Peyer's patch (tissue), 4 donors: ENCODE measurements at regions not wholly inside any gene's neighbourhood (a gene's known extent, or its start where the extent isn't known, plus 50 kb on each side); places are given as distances from the start of the nearest gene placed in this dataset.

Experiments
- DNase-seq, 3 donors: peaks; one replicate each; pipeline ENCODE4 v3.0.0-alpha.2; 2017 to 2019
- H3K27ac ChIP-seq, 4 donors: fragments of 200-600 bp; sonication (generic); one replicate each; pipeline ENCODE4 v1.5.1; 2016 to 2019
- H3K27me3 ChIP-seq, 2 donors: fragments of 200-600 bp; sonication (generic); one replicate each; pipeline ENCODE4 v1.5.1; 2019
- H3K36me3 ChIP-seq, 3 donors: fragments of 200-600 bp; sonication (generic); one replicate each; pipeline ENCODE4 v1.5.1; 2016 to 2019
- H3K4me1 ChIP-seq, 4 donors: fragments of 200-600 bp; sonication (generic); one replicate each; pipeline ENCODE4 v1.5.1; 2016 to 2019
- H3K4me3 ChIP-seq, 4 donors: fragments of 200-600 bp; sonication (generic); 1 replicate in 3 of 4; 2 replicates in 1 of 4; pipeline ENCODE4 v1.5.1; 2016 to 2019; ENCODE audit warnings: mild to moderate bottlenecking in 1 of 4
- H3K9me3 ChIP-seq, 4 donors: fragments of 200-600 bp; sonication (generic); one replicate each; pipeline ENCODE4 v1.5.1; 2016 to 2019; ENCODE audit warnings: mild to moderate bottlenecking in 1 of 4
- CTCF ChIP-seq, 6 experiments: fragments of 450-650 bp in 4 of 6; fragments of 200-600 bp in 2 of 6; sonication (generic) in 1 of 6; IDR thresholded peaks; one replicate each; pipeline ENCODE4 v1.5.1; 2017 to 2019; ENCODE audit warnings: antibody characterized with exemption in 6 of 6, mild to moderate bottlenecking in 3 of 6, moderate library complexity in 1 of 6
- POLR2A ChIP-seq, 2 donors: fragments of 450-650 bp; IDR thresholded peaks; one replicate each; pipeline ENCODE4 v1.5.1; 2017; ENCODE audit warnings: antibody characterized with exemption in 2 of 2, mild to moderate bottlenecking in 2 of 2, moderate library complexity in 2 of 2

GRCh38 chr17:77769215-77769614 lies 189.3 kb upstream of the TNRC6C start:
- Histone ChIP-seq H3K27me3 (no peaks in the 10 kb centered on the region), H3K4me3 (no peak overlapping the region), H3K9me3 (no peaks in the 10 kb centered on the region), H3K4me1 (no peaks in the 10 kb centered on the region), H3K36me3 (no peaks in the 10 kb centered on the region), H3K27ac (no peak overlapping the region)
- TF ChIP-seq CTCF (IDR thresholded peaks at IDR 0.05) (no peak), POLR2A (IDR thresholded peaks at IDR 0.05) (no peak)
- no peak for DNase-seq

GRCh38 chr17:77769762-77770161 lies 188.7 kb upstream of the TNRC6C start:
- H3K9me3 ChIP-seq, result no peaks in the 10 kb centered on the region
- no peaks in the 10 kb centered on the region for H3K27me3 ChIP-seq
- no peak overlapping the region for H3K27ac ChIP-seq
- H3K4me1 ChIP-seq, result no peaks in the 10 kb centered on the region
- no peaks in the 10 kb centered on the region for H3K36me3 ChIP-seq
- TF ChIP-seq CTCF (IDR thresholded peaks at IDR 0.05) (no peak), POLR2A (IDR thresholded peaks at IDR 0.05) (no peak)
- H3K4me3 ChIP-seq, result no peak overlapping the region
- DNase-seq, result no peak

GRCh38 chr17:77770331-77771105 lies 188.0 kb upstream of the TNRC6C start:
- H3K4me1 ChIP-seq, result no peaks in the 10 kb centered on the region
- H3K27ac ChIP-seq, result no peak overlapping the region
- no peak for DNase-seq
- TF ChIP-seq CTCF (IDR thresholded peaks at IDR 0.05), result no peak
- TF ChIP-seq POLR2A (IDR thresholded peaks at IDR 0.05), result no peak
- no peaks in the 10 kb centered on the region for H3K27me3 ChIP-seq
- no peaks in the 10 kb centered on the region for H3K9me3 ChIP-seq
- no peak overlapping the region for H3K4me3 ChIP-seq
- H3K36me3 ChIP-seq, result no peaks in the 10 kb centered on the region

GRCh38 chr17:77771145-77771544 lies 187.4 kb upstream of the TNRC6C start:
- H3K9me3 ChIP-seq, result no peaks in the 10 kb centered on the region

GRCh38 chr17:77771587-77771986 lies 186.9 kb upstream of the TNRC6C start:
- no peak for DNase-seq
- Histone ChIP-seq H3K36me3 (no peaks in the 10 kb centered on the region), H3K4me3 (no peak overlapping the region), H3K9me3 (no peaks in the 10 kb centered on the region), H3K4me1 (no peaks in the 10 kb centered on the region), H3K27me3 (no peaks in the 10 kb centered on the region), H3K27ac (no peak overlapping the region)
- no peak for TF ChIP-seq CTCF (IDR thresholded peaks at IDR 0.05)
- TF ChIP-seq POLR2A (IDR thresholded peaks at IDR 0.05), result no peak

More at GRCh38 chr17:77771145-77771544, 187.4 kb upstream of the TNRC6C start:
- no peak overlapping the region for H3K4me3 ChIP-seq
- no peak for DNase-seq
- no peak for TF ChIP-seq POLR2A (IDR thresholded peaks at IDR 0.05)
- TF ChIP-seq CTCF (IDR thresholded peaks at IDR 0.05), result no peak
- H3K4me1 ChIP-seq, result no peaks in the 10 kb centered on the region
- H3K36me3 ChIP-seq, result no peaks in the 10 kb centered on the region
- H3K27me3 ChIP-seq, result no peaks in the 10 kb centered on the region
- no peak overlapping the region for H3K27ac ChIP-seq
